Uterus (tissue), 3 donors: ENCODE measurements at regions not wholly inside any gene's neighbourhood (a gene's known extent, or its start where the extent isn't known, plus 50 kb on each side); places are given as distances from the start of the nearest gene placed in this dataset.

Experiments used
- DNase-seq, 2 donors: peaks; one replicate each; pipeline ENCODE4 v3.0.0-alpha.2; 2019 to 2020
- H3K27ac ChIP-seq, 2 donors: fragments of 200-600 bp; sonication (generic); 1 replicate in 1 of 2; 2 replicates in 1 of 2; pipeline ENCODE4 v1.5.1; 2016 to 2018
- H3K27me3 ChIP-seq, 2 donors: fragments of 200-600 bp; sonication (generic); one replicate each; pipeline ENCODE4 v1.5.1; 2018 to 2019; ENCODE audit warnings: control low read depth in 1 of 2
- H3K36me3 ChIP-seq, 2 donors: fragments of 200-600 bp; sonication (generic); one replicate each; pipeline ENCODE4 v1.5.1; 2019; ENCODE audit warnings: control low read depth in 1 of 2
- H3K4me1 ChIP-seq, 2 donors: fragments of 200-600 bp; sonication (generic); one replicate each; pipeline ENCODE4 v1.5.1; 2018 to 2019; ENCODE audit warnings: control low read depth in 1 of 2
- H3K4me3 ChIP-seq, 2 donors: fragments of 200-600 bp; sonication (generic); 1 replicate in 1 of 2; 2 replicates in 1 of 2; pipeline ENCODE4 v1.5.1; 2018 to 2019; ENCODE audit warnings: mild to moderate bottlenecking in 1 of 2
- H3K9me3 ChIP-seq, 2 donors: fragments of 200-600 bp; sonication (generic); one replicate each; pipeline ENCODE4 v1.5.1; 2019; ENCODE audit warnings: control low read depth in 1 of 2
- CTCF ChIP-seq, 4 experiments: fragments of 200-600 bp in 2 of 4; fragments of 450-650 bp in 2 of 4; sonication (generic) in 2 of 4; IDR thresholded peaks; one replicate each; pipeline ENCODE4 v1.5.1; 2016 to 2019; ENCODE audit warnings: antibody characterized with exemption in 4 of 4, mild to moderate bottlenecking in 2 of 4, moderate library complexity in 1 of 4
- POLR2A ChIP-seq, 2 donors: fragments of 450-650 bp; IDR thresholded peaks; one replicate each; pipeline ENCODE4 v1.6.1; 2016; ENCODE audit warnings: antibody characterized with exemption in 2 of 2, mild to moderate bottlenecking in 1 of 2, moderate library complexity in 1 of 2
- intact Hi-C: fragments of 100-400 bp; cut with DNase I; formaldehyde crosslinking; loops from one replicate; pipeline ENCODE4 v1.15.1; 2023; ENCODE audit warnings: low total_unique reads
- donor health status: DM: yes; HTN: yes; CAD: no.

GRCh38 chr3:30141927-30142326 lies 464.5 kb upstream of the TGFBR2 start:
- no peaks in the 10 kb centered on the region for H3K4me1 ChIP-seq
- H3K27ac ChIP-seq, result peak overlapping the region in 1 of 2 donors; percentile 16
- DNase-seq, result no peak
- no peak for TF ChIP-seq POLR2A (IDR thresholded peaks at IDR 0.05)
- no peak for TF ChIP-seq CTCF (IDR thresholded peaks at IDR 0.05)
- no peaks in the 10 kb centered on the region for H3K36me3 ChIP-seq
- intact Hi-C loops, result no loop called here
- no peaks in the 10 kb centered on the region for H3K9me3 ChIP-seq
- no peak overlapping the region for H3K4me3 ChIP-seq
- no peaks in the 10 kb centered on the region for H3K27me3 ChIP-seq

DNA sequence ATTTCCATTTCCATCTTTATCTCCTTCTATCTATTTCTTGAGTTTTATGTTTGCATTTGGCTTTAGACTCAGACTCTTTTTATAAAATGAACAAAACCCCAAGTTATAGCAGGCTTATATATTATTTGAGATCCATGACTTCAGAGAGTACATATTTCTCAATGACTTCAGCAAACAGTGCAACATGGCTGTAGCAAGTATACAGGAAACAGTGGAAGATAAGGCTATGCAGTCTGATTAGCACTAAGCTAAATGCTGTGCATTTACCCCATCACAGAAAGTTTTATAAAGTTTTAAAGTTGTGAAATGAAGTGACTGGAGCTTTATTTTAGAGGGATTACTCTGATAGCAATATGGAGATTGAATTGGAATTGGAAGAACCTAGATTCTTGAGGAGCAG lies 463.5 kb upstream of the TGFBR2 start:
- Histone ChIP-seq H3K9me3 (no peaks in the 10 kb centered on the region), H3K36me3 (no peaks in the 10 kb centered on the region), H3K4me3 (no peak overlapping the region), H3K27ac (no peak overlapping the region), H3K27me3 (no peaks in the 10 kb centered on the region), H3K4me1 (no peaks in the 10 kb centered on the region)
- no peak for DNase-seq
- TF ChIP-seq POLR2A (IDR thresholded peaks at IDR 0.05), result no peak
- no peak for TF ChIP-seq CTCF (IDR thresholded peaks at IDR 0.05)
- intact Hi-C loops, result no loop called here

DNA sequence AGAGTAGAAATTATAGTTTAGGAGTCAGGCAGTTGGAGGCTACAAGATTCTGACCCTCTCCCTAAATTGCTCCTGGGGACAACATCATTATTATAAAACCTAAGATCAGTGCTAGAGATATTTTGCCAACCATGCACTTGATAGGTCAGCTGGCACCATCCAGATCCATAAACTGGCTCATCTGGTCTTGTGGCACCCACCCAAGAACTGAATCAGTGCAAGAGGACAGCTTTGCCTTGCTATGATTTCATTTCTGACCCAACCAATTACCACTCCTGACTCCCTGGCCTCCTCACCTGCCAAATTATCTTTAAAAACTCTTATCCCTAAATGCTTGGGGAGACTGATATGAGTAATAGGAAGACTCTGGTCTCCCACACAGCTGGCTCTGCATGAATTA lies 461.1 kb upstream of the TGFBR2 start:
- Histone ChIP-seq H3K27me3 (no peaks in the 10 kb centered on the region), H3K4me3 (no peak overlapping the region), H3K4me1 (no peaks in the 10 kb centered on the region), H3K36me3 (no peaks in the 10 kb centered on the region), H3K9me3 (no peaks in the 10 kb centered on the region), H3K27ac (no peak overlapping the region)
- no peak for TF ChIP-seq POLR2A (IDR thresholded peaks at IDR 0.05)
- TF ChIP-seq CTCF (IDR thresholded peaks at IDR 0.05), result no peak
- intact Hi-C loops, result no loop called here
- DNase-seq, result no peak

- intact Hi-C loops, result no loop called here
- Histone ChIP-seq H3K27me3 (no peaks in the 10 kb centered on the region), H3K4me3 (no peak overlapping the region), H3K36me3 (no peaks in the 10 kb centered on the region), H3K9me3 (no peaks in the 10 kb centered on the region), H3K27ac (no peak overlapping the region), H3K4me1 (no peaks in the 10 kb centered on the region)
- TF ChIP-seq POLR2A (IDR thresholded peaks at IDR 0.05) (no peak), CTCF (IDR thresholded peaks at IDR 0.05) (no peak)
- no peak for DNase-seq
These were observed 459.4 kb upstream of the TGFBR2 start for GRCh38 chr3:30146978-30147377.

GRCh38 chr3:30154853-30155252 lies 451.5 kb upstream of the TGFBR2 start:
- TF ChIP-seq POLR2A (IDR thresholded peaks at IDR 0.05) (no peak), CTCF (IDR thresholded peaks at IDR 0.05) (no peak)
- H3K4me3 ChIP-seq, result no peak overlapping the region
- DNase-seq, result no peak
- H3K27me3 ChIP-seq, result no peaks in the 10 kb centered on the region
- no peaks in the 10 kb centered on the region for H3K36me3 ChIP-seq
- peaks cover 0 to 5% of the 10 kb centered on the region in 2 donors for H3K4me1 ChIP-seq
- intact Hi-C loops, result no loop called here
- H3K9me3 ChIP-seq, result no peaks in the 10 kb centered on the region
- H3K27ac ChIP-seq, result no peak overlapping the region
